ENCODE measurements at regions not wholly inside any gene's neighbourhood (a gene's known extent, or its start where the extent isn't known, plus 50 kb on each side); places are given as distances from the start of the nearest gene placed in this dataset.

DNA sequence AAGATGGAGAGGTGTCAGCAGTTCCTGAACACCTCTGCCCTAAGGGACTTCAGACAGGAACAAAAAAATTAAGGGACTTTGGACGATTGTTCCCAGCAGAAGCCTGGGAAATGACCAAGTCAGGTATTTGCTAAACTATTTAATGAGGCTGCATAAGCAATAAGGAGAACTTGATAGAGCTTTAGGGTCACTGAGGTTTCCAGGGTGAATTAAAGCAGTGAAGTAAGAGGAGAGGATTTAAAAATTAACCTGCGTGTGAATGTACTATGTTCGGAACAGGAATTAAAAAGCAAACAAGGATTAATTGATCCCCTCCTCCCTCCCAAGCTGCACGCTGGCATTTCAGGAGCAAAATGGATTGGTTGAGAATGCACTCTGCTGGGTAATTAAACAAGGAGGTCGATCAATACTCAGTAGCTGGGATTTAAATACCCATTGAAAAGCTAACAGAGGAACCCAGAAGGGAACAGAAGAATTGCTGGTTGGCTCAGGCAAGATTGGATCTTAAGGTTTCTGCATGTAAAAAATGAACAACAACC lies 157.2 kb downstream of the RNF152 start:
- no peaks in the 10 kb centered on the region for H3K9me3 Mint-ChIP-seq
- TF ChIP-seq CTCF (IDR thresholded peaks at IDR 0.05; ENCODE audit: unreplicated experiment in 3 of 3): no peak
- H3K4me1 Mint-ChIP-seq: peaks cover 5% of the 10 kb centered on the region
- peak overlapping the region; percentile 8 to 91 (median 38) for H3K27ac Mint-ChIP-seq
- peaks cover 6% of the 10 kb centered on the region for H3K27me3 Mint-ChIP-seq (ENCODE audit: low read depth)
- H3K4me3 Mint-ChIP-seq: peak overlapping the region in 1 of 3 experiments; percentile 39
- no peaks in the 10 kb centered on the region for H3K36me3 Mint-ChIP-seq (ENCODE audit: low read depth)

- H3K36me3 Mint-ChIP-seq (ENCODE audit: low read depth): no peaks in the 10 kb centered on the region
- H3K27ac Mint-ChIP-seq: peak overlapping the region in 2 of 3 experiments; percentile 11 to 64
- no peak for TF ChIP-seq CTCF (IDR thresholded peaks at IDR 0.05; ENCODE audit: unreplicated experiment in 3 of 3)
- H3K4me1 Mint-ChIP-seq: peaks cover 5% of the 10 kb centered on the region
- H3K4me3 Mint-ChIP-seq: no peak overlapping the region
- peaks cover 6% of the 10 kb centered on the region for H3K27me3 Mint-ChIP-seq (ENCODE audit: low read depth)
- H3K9me3 Mint-ChIP-seq: no peaks in the 10 kb centered on the region
Observed at GRCh38 chr18:61734396-61734795, 158.4 kb downstream of the RNF152 start.

GRCh38 chr18:61732854-61733253 lies 160.0 kb downstream of the RNF152 start:
- H3K36me3 Mint-ChIP-seq (ENCODE audit: low read depth): no peaks in the 10 kb centered on the region
- H3K27me3 Mint-ChIP-seq (ENCODE audit: low read depth): peaks cover 6% of the 10 kb centered on the region
- H3K4me1 Mint-ChIP-seq: peaks cover 5% of the 10 kb centered on the region
- no peak for TF ChIP-seq CTCF (IDR thresholded peaks at IDR 0.05; ENCODE audit: unreplicated experiment in 3 of 3)
- H3K9me3 Mint-ChIP-seq: no peaks in the 10 kb centered on the region
- no peak overlapping the region for H3K4me3 Mint-ChIP-seq
- H3K27ac Mint-ChIP-seq: peak overlapping the region in 1 of 3 experiments; percentile 15

GRCh38 chr18:61731693-61732376 lies 161.0 kb downstream of the RNF152 start:
- peaks cover 6% of the 10 kb centered on the region for H3K27me3 Mint-ChIP-seq (ENCODE audit: low read depth)
- TF ChIP-seq CTCF (IDR thresholded peaks at IDR 0.05; ENCODE audit: unreplicated experiment in 3 of 3): no peak
- H3K4me1 Mint-ChIP-seq: peaks cover 5% of the 10 kb centered on the region
- no peak overlapping the region for H3K27ac Mint-ChIP-seq
- H3K4me3 Mint-ChIP-seq: no peak overlapping the region
- H3K36me3 Mint-ChIP-seq (ENCODE audit: low read depth): no peaks in the 10 kb centered on the region
- peaks cover 4% of the 10 kb centered on the region for H3K9me3 Mint-ChIP-seq

- Mint-ChIP-seq H3K4me1 (peaks cover 5% of the 10 kb centered on the region), H3K27me3 (ENCODE audit: low read depth) (no peaks in the 10 kb centered on the region), H3K36me3 (ENCODE audit: low read depth) (no peaks in the 10 kb centered on the region), H3K27ac (no peak overlapping the region), H3K4me3 (no peak overlapping the region), H3K9me3 (peaks cover 5% of the 10 kb centered on the region)
- TF ChIP-seq CTCF (IDR thresholded peaks at IDR 0.05; ENCODE audit: unreplicated experiment in 3 of 3): no peak
Observed at GRCh38 chr18:61731178-61731577, 161.6 kb downstream of the RNF152 start.

DNA sequence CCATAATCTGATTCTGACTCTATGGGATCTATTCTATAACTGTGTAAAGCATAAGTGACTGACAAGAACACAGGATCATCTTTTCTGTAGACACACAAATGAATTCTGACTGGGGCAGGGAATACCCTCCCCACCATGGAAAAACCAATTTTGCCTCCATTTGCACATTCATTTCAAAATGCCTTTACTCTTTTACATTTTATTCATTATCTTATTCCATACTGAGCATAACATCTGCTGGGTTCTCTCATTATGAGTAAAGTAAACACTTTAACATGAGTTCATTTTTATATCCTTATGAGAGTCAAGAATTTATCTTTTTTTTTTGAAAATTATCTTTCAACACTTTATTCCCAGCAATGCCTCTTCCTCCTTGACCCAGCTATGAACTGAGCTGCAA lies 163.5 kb downstream of the RNF152 start:
- Mint-ChIP-seq H3K27ac (no peak overlapping the region), H3K27me3 (ENCODE audit: low read depth) (no peaks in the 10 kb centered on the region), H3K4me3 (no peak overlapping the region), H3K36me3 (ENCODE audit: low read depth) (no peaks in the 10 kb centered on the region), H3K4me1 (peaks cover 5% of the 10 kb centered on the region), H3K9me3 (peaks cover 10% of the 10 kb centered on the region)
- TF ChIP-seq CTCF (IDR thresholded peaks at IDR 0.05; ENCODE audit: unreplicated experiment in 3 of 3): no peak
